Natural killer cell treated with Interleukin-12 subunit alpha and Interleukin-12 subunit beta and Interleukin-15 and Interleukin-18, amount 100 ng/mL, for 72 hours (primary cell): ENCODE measurements at regions not wholly inside any gene's neighbourhood (a gene's known extent, or its start where the extent isn't known, plus 50 kb on each side); places are given as distances from the start of the nearest gene placed in this dataset.

Experiments
- ATAC-seq, 2 donors: fragments of 150-1000 bp; cut with Tn5 transposase in 1 of 2; sonication (Bioruptor Pico), chemical (Tn5 transposase) in 1 of 2; 2 replicates each; pipeline ENCODE4 v1.10.0; 2021
- DNase-seq: peaks from one replicate; pipeline ENCODE4 v3.0.0; 2022; ENCODE audit warnings: low spot score
- H3K27ac Mint-ChIP-seq, 2 donors: 1 replicate in 1 of 2; 2 replicates in 1 of 2; pipeline ENCODE4 v1.8.0; 2022; ENCODE audit warnings: mixed read lengths in 2 of 2, mild to moderate bottlenecking in 1 of 2, moderate library complexity in 1 of 2
- H3K27me3 Mint-ChIP-seq, 2 donors: 1 replicate in 1 of 2; 2 replicates in 1 of 2; pipeline ENCODE4 v1.8.0; 2022; ENCODE audit warnings: mixed read lengths in 2 of 2
- H3K36me3 Mint-ChIP-seq: one replicate; pipeline ENCODE4 v1.8.0; 2022; ENCODE audit warnings: mixed read lengths
- H3K4me1 Mint-ChIP-seq, 2 donors: 1 replicate in 1 of 2; 2 replicates in 1 of 2; pipeline ENCODE4 v1.8.0; 2022; ENCODE audit warnings: low read depth in 2 of 2, mixed read lengths in 2 of 2, mild to moderate bottlenecking in 1 of 2
- H3K4me3 Mint-ChIP-seq: one replicate; pipeline ENCODE4 v1.8.0; 2022; ENCODE audit warnings: mixed read lengths
- H3K9me3 Mint-ChIP-seq: 2 replicates; pipeline ENCODE4 v1.8.0; 2022; ENCODE audit warnings: mixed read lengths

GRCh38 chrX:131595120-131595519 is 51.2 kb downstream of the OR13H1 start:
- Mint-ChIP-seq H3K36me3 (no peaks in the 10 kb centered on the region), H3K4me3 (no peak overlapping the region), H3K27me3 (peaks cover 0 to 3% of the 10 kb centered on the region in 2 donors), H3K4me1 (no peaks in the 10 kb centered on the region), H3K9me3 (no peaks in the 10 kb centered on the region), H3K27ac (no peak overlapping the region)
- DNase-seq, result no peak
- no peak for ATAC-seq

- Mint-ChIP-seq H3K9me3 (no peaks in the 10 kb centered on the region), H3K4me3 (no peak overlapping the region), H3K36me3 (no peaks in the 10 kb centered on the region), H3K27ac (no peak overlapping the region), H3K4me1 (no peaks in the 10 kb centered on the region), H3K27me3 (peaks cover 8 to 20% of the 10 kb centered on the region in 2 donors)
- no peak for ATAC-seq
- DNase-seq, result no peak
These were observed 64.0 kb downstream of the OR13H1 start for GRCh38 chrX:131607792-131608369.

- H3K27me3 Mint-ChIP-seq, result peaks cover 8 to 22% of the 10 kb centered on the region in 2 donors
- no peaks in the 10 kb centered on the region for H3K9me3 Mint-ChIP-seq
- H3K4me1 Mint-ChIP-seq, result no peaks in the 10 kb centered on the region
- DNase-seq (no peak), ATAC-seq (no peak)
- no peak overlapping the region for H3K4me3 Mint-ChIP-seq
- H3K36me3 Mint-ChIP-seq, result no peaks in the 10 kb centered on the region
- no peak overlapping the region for H3K27ac Mint-ChIP-seq
These were observed 65.6 kb downstream of the OR13H1 start for GRCh38 chrX:131609480-131609879.

- H3K9me3 Mint-ChIP-seq, result no peaks in the 10 kb centered on the region
- DNase-seq, result no peak
- H3K36me3 Mint-ChIP-seq, result no peaks in the 10 kb centered on the region
- ATAC-seq, result no peak
- H3K4me1 Mint-ChIP-seq, result no peaks in the 10 kb centered on the region
- peaks cover 0 to 14% of the 10 kb centered on the region in 2 donors for H3K27me3 Mint-ChIP-seq
- no peak overlapping the region for H3K4me3 Mint-ChIP-seq
- no peak overlapping the region for H3K27ac Mint-ChIP-seq
These were observed 69.4 kb downstream of the OR13H1 start for GRCh38 chrX:131613260-131613659.

GRCh38 chrX:131614241-131614640 is 70.4 kb downstream of the OR13H1 start:
- Mint-ChIP-seq H3K4me3 (no peak overlapping the region), H3K27ac (no peak overlapping the region), H3K4me1 (no peaks in the 10 kb centered on the region), H3K36me3 (no peaks in the 10 kb centered on the region), H3K27me3 (peaks cover 0 to 18% of the 10 kb centered on the region in 2 donors), H3K9me3 (no peaks in the 10 kb centered on the region)
- ATAC-seq (no peak), DNase-seq (no peak)

- H3K27ac Mint-ChIP-seq, result no peak overlapping the region
- H3K4me1 Mint-ChIP-seq, result no peaks in the 10 kb centered on the region
- H3K27me3 Mint-ChIP-seq, result peaks cover 10 to 29% of the 10 kb centered on the region in 2 donors
- ATAC-seq (no peak), DNase-seq (no peak)
- H3K36me3 Mint-ChIP-seq, result no peaks in the 10 kb centered on the region
- no peak overlapping the region for H3K4me3 Mint-ChIP-seq
- no peaks in the 10 kb centered on the region for H3K9me3 Mint-ChIP-seq
These were observed 73.3 kb downstream of the OR13H1 start for GRCh38 chrX:131617182-131617581.

GRCh38 chrX:131621650-131622049 is 77.8 kb downstream of the OR13H1 start:
- peaks cover 11 to 20% of the 10 kb centered on the region in 2 donors for H3K27me3 Mint-ChIP-seq
- H3K36me3 Mint-ChIP-seq, result no peaks in the 10 kb centered on the region
- H3K4me3 Mint-ChIP-seq, result no peak overlapping the region
- no peak overlapping the region for H3K27ac Mint-ChIP-seq
- DNase-seq, result no peak
- no peaks in the 10 kb centered on the region for H3K9me3 Mint-ChIP-seq
- no peaks in the 10 kb centered on the region for H3K4me1 Mint-ChIP-seq
- ATAC-seq, result no peak

- H3K9me3 Mint-ChIP-seq, result no peaks in the 10 kb centered on the region
These were observed 82.9 kb downstream of the OR13H1 start for GRCh38 chrX:131626681-131627296.

GRCh38 chrX:131630534-131630933 is 86.7 kb downstream of the OR13H1 start:
- Mint-ChIP-seq H3K4me1 (no peaks in the 10 kb centered on the region), H3K27me3 (peaks cover 16% of the 10 kb centered on the region in 2 donors), H3K4me3 (no peak overlapping the region), H3K9me3 (no peaks in the 10 kb centered on the region), H3K36me3 (no peaks in the 10 kb centered on the region), H3K27ac (no peak overlapping the region)
- ATAC-seq (no peak), DNase-seq (no peak)

More at GRCh38 chrX:131626681-131627296, 82.9 kb downstream of the OR13H1 start:
- no peaks in the 10 kb centered on the region for H3K36me3 Mint-ChIP-seq
- no peak overlapping the region for H3K27ac Mint-ChIP-seq
- DNase-seq (no peak), ATAC-seq (no peak)
- peaks cover 16 to 21% of the 10 kb centered on the region in 2 donors for H3K27me3 Mint-ChIP-seq
- H3K4me3 Mint-ChIP-seq, result no peak overlapping the region
- H3K4me1 Mint-ChIP-seq, result no peaks in the 10 kb centered on the region

- ATAC-seq, result peak in 1 of 2 donors; percentile 78
- H3K27me3 Mint-ChIP-seq, result peaks cover 0 to 6% of the 10 kb centered on the region in 2 donors
- no peak overlapping the region for H3K4me3 Mint-ChIP-seq
- H3K36me3 Mint-ChIP-seq, result no peaks in the 10 kb centered on the region
- H3K27ac Mint-ChIP-seq, result no peak overlapping the region
- peak; percentile 66 for DNase-seq
- no peaks in the 10 kb centered on the region for H3K9me3 Mint-ChIP-seq
- no peaks in the 10 kb centered on the region for H3K4me1 Mint-ChIP-seq
These were observed 89.5 kb downstream of the OR13H1 start for GRCh38 chrX:131633285-131633917.

- Mint-ChIP-seq H3K36me3 (no peaks in the 10 kb centered on the region), H3K4me1 (no peaks in the 10 kb centered on the region), H3K9me3 (no peaks in the 10 kb centered on the region), H3K27ac (no peak overlapping the region), H3K4me3 (no peak overlapping the region), H3K27me3 (peaks cover 0 to 4% of the 10 kb centered on the region in 2 donors)
- ATAC-seq, result no peak
- DNase-seq, result no peak
These were observed 91.0 kb downstream of the OR13H1 start for GRCh38 chrX:131634900-131635299.

GRCh38 chrX:131646106-131646505 is 102.2 kb downstream of the OR13H1 start:
- Mint-ChIP-seq H3K27ac (no peak overlapping the region), H3K4me1 (no peaks in the 10 kb centered on the region), H3K4me3 (no peak overlapping the region), H3K27me3 (peaks cover 12 to 24% of the 10 kb centered on the region in 2 donors), H3K9me3 (no peaks in the 10 kb centered on the region), H3K36me3 (no peaks in the 10 kb centered on the region)
- no peak for DNase-seq
- ATAC-seq, result no peak

- Mint-ChIP-seq H3K4me3 (no peak overlapping the region), H3K36me3 (no peaks in the 10 kb centered on the region), H3K27ac (no peak overlapping the region), H3K27me3 (peaks cover 28 to 33% of the 10 kb centered on the region in 2 donors), H3K4me1 (no peaks in the 10 kb centered on the region), H3K9me3 (no peaks in the 10 kb centered on the region)
- ATAC-seq (no peak), DNase-seq (no peak)
These were observed 105.9 kb downstream of the OR13H1 start for GRCh38 chrX:131649741-131650140.

- H3K27me3 Mint-ChIP-seq, result peaks cover 33 to 36% of the 10 kb centered on the region in 2 donors
- DNase-seq (no peak), ATAC-seq (no peak)
- no peaks in the 10 kb centered on the region for H3K9me3 Mint-ChIP-seq
- H3K27ac Mint-ChIP-seq, result no peak overlapping the region
- H3K4me1 Mint-ChIP-seq, result no peaks in the 10 kb centered on the region
- H3K4me3 Mint-ChIP-seq, result no peak overlapping the region
- H3K36me3 Mint-ChIP-seq, result no peaks in the 10 kb centered on the region
These were observed 107.0 kb downstream of the OR13H1 start for GRCh38 chrX:131650637-131651410.
